ENCODE measurements at regions not wholly inside any gene's neighbourhood (a gene's known extent, or its start where the extent isn't known, plus 50 kb on each side); places are given as distances from the start of the nearest gene placed in this dataset.

DNA sequence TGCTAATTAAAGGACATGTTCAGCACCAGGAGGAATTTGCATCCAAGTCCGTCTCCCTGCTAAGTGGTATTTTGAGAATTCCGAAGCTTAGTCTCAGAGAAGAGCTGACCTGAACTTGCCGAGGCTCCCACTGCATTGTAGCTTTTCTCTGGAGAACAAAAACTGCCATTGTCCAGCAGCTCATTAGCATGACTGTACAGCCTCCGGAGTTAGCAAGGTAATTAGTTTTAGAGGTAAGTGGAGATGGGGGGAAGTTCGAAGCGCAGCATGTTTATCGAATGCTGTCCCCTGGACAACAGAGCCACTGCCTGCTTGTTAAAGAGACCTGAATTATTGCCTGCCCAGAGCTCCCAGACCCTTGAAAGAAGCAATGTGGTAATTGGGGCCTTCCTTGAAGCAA lies 160.3 kb upstream of the PELI2 start:
- TF ChIP-seq, protein P1, sequence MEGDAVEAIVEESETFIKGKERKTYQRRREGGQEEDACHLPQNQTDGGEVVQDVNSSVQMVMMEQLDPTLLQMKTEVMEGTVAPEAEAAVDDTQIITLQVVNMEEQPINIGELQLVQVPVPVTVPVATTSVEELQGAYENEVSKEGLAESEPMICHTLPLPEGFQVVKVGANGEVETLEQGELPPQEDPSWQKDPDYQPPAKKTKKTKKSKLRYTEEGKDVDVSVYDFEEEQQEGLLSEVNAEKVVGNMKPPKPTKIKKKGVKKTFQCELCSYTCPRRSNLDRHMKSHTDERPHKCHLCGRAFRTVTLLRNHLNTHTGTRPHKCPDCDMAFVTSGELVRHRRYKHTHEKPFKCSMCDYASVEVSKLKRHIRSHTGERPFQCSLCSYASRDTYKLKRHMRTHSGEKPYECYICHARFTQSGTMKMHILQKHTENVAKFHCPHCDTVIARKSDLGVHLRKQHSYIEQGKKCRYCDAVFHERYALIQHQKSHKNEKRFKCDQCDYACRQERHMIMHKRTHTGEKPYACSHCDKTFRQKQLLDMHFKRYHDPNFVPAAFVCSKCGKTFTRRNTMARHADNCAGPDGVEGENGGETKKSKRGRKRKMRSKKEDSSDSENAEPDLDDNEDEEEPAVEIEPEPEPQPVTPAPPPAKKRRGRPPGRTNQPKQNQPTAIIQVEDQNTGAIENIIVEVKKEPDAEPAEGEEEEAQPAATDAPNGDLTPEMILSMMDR (IDR thresholded peaks at IDR 0.05), result no peak
- TF ChIP-seq POLR2A (IDR thresholded peaks at IDR 0.05), result no peak
